ENCODE measurements at regions not wholly inside any gene's neighbourhood (a gene's known extent, or its start where the extent isn't known, plus 50 kb on each side); places are given as distances from the start of the nearest gene placed in this dataset.
"Not testable (repeated sequence)": the region's sequence is repeated elsewhere in the genome, so short reads cannot be mapped to it uniquely, and the experiment has no call there.

- no peak for DNase-seq (ENCODE audit: low read depth)
These were observed 102.5 kb upstream of the SOX2 start for GRCh38 chr3:181609030-181609767.

- no peak for DNase-seq (ENCODE audit: low read depth)
These were observed 107.5 kb upstream of the SOX2 start for GRCh38 chr3:181604267-181604666.

GRCh38 chr3:181596126-181596525 is 115.6 kb upstream of the SOX2 start:
- DNase-seq (ENCODE audit: low read depth): no peak

- not testable (repeated sequence) for DNase-seq (ENCODE audit: low read depth)
These were observed 120.8 kb upstream of the SOX2 start for GRCh38 chr3:181590939-181591338.

- DNase-seq (ENCODE audit: low read depth): no peak
These were observed 129.1 kb upstream of the SOX2 start for GRCh38 chr3:181582619-181583018.

GRCh38 chr3:181581656-181582055 is 130.1 kb upstream of the SOX2 start:
- DNase-seq (ENCODE audit: low read depth): no peak

GRCh38 chr3:181578743-181579142 is 133.0 kb upstream of the SOX2 start:
- DNase-seq (ENCODE audit: low read depth): no peak

GRCh38 chr3:181572432-181572831 is 139.3 kb upstream of the SOX2 start:
- DNase-seq (ENCODE audit: low read depth): no peak

- DNase-seq (ENCODE audit: low read depth): no peak
These were observed 141.3 kb upstream of the SOX2 start for GRCh38 chr3:181570472-181570871.

- no peak for DNase-seq (ENCODE audit: low read depth)
These were observed 142.3 kb upstream of the SOX2 start for GRCh38 chr3:181569356-181569940.

GRCh38 chr3:181568693-181569092 is 143.0 kb upstream of the SOX2 start:
- DNase-seq (ENCODE audit: low read depth): no peak

GRCh38 chr3:181568248-181568647 is 143.5 kb upstream of the SOX2 start:
- DNase-seq (ENCODE audit: low read depth): no peak

- peak; percentile 58 for DNase-seq (ENCODE audit: low read depth)
These were observed 144.2 kb upstream of the SOX2 start for GRCh38 chr3:181567311-181568075.

GRCh38 chr3:181565416-181565815 is 146.3 kb upstream of the SOX2 start:
- no peak for DNase-seq (ENCODE audit: low read depth)

- no peak for DNase-seq (ENCODE audit: low read depth)
These were observed 147.5 kb upstream of the SOX2 start for GRCh38 chr3:181564222-181564621.

- no peak for DNase-seq (ENCODE audit: low read depth)
These were observed 150.3 kb upstream of the SOX2 start for GRCh38 chr3:181561139-181562031.

- no peak for DNase-seq (ENCODE audit: low read depth)
These were observed 152.9 kb upstream of the SOX2 start for GRCh38 chr3:181558870-181559269.

GRCh38 chr3:181555681-181556080 is 156.0 kb upstream of the SOX2 start:
- DNase-seq (ENCODE audit: low read depth): no peak

- no peak for DNase-seq (ENCODE audit: low read depth)
These were observed 157.4 kb upstream of the SOX2 start for GRCh38 chr3:181554233-181554765.

- no peak for DNase-seq (ENCODE audit: low read depth)
These were observed 162.5 kb upstream of the SOX2 start for GRCh38 chr3:181549266-181549665.

GRCh38 chr3:181541414-181541813 is 170.3 kb upstream of the SOX2 start:
- no peak for DNase-seq (ENCODE audit: low read depth)

- DNase-seq (ENCODE audit: low read depth): no peak
These were observed 176.9 kb upstream of the SOX2 start for GRCh38 chr3:181534781-181535221.

Data from HS-5 (cell line).